ENCODE measurements at regions not wholly inside any gene's neighbourhood (a gene's known extent, or its start where the extent isn't known, plus 50 kb on each side); places are given as distances from the start of the nearest gene placed in this dataset.
"Not testable (repeated sequence)": the region's sequence is repeated elsewhere in the genome, so short reads cannot be mapped to it uniquely, and the experiment has no call there.

DNA sequence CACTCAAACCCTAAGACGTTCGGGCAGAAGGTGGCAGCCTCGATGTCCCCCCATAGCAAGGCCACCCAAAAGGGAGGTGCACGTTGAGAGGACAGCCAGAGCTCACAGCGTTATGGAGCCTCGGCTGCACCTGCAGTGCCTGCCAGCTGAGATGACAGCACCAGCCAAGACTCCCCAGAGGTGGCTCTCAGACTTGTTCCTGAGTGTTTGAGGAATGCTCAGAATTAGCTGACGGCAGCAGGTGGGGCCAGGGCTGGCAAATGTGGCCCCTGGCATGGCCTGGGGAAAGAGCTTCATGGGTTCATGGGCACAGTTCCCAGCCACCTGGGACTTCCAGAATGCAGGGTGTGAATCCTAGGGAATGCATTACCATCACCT is 177.8 kb downstream of the KLF13 start:
- H3K4me3 ChIP-seq (ENCODE audit: low read depth, low read length) = no peak overlapping the region
- peaks cover 6% of the 10 kb centered on the region; the same call in 1 of the 2 replicates for H3K4me1 ChIP-seq (ENCODE audit: control insufficient read depth, insufficient read depth, low read length)
- no peaks in the 10 kb centered on the region for H3K36me3 ChIP-seq (ENCODE audit: control insufficient read depth, insufficient read depth, low read length)
- H3K27ac ChIP-seq (ENCODE audit: low read depth, low read length) = no peak overlapping the region
- H3K9ac ChIP-seq (ENCODE audit: low read length) = no peak overlapping the region
- no peaks in the 10 kb centered on the region for H3K9me3 ChIP-seq (ENCODE audit: control insufficient read depth, insufficient read depth, low read depth, low read length)
- no peaks in the 10 kb centered on the region for H3K27me3 ChIP-seq (ENCODE audit: control insufficient read depth, insufficient read depth, low read length)

- not testable (repeated sequence) for H3K9ac ChIP-seq (ENCODE audit: low read length); H3K27me3 ChIP-seq (ENCODE audit: control insufficient read depth, insufficient read depth, low read length); H3K9me3 ChIP-seq (ENCODE audit: control insufficient read depth, insufficient read depth, low read depth, low read length); H3K36me3 ChIP-seq (ENCODE audit: control insufficient read depth, insufficient read depth, low read length); H3K4me1 ChIP-seq (ENCODE audit: control insufficient read depth, insufficient read depth, low read length); H3K4me3 ChIP-seq (ENCODE audit: low read depth, low read length); H3K27ac ChIP-seq (ENCODE audit: low read depth, low read length)
Observed at GRCh38 chr15:31507573-31507972, 180.9 kb downstream of the KLF13 start.

GRCh38 chr15:31508656-31509055 is 182.0 kb downstream of the KLF13 start:
- no peak overlapping the region for H3K9ac ChIP-seq (ENCODE audit: low read length)
- H3K27ac ChIP-seq (ENCODE audit: low read depth, low read length) = no peak overlapping the region
- H3K4me1 ChIP-seq (ENCODE audit: control insufficient read depth, insufficient read depth, low read length) = no peaks in the 10 kb centered on the region
- no peak overlapping the region for H3K4me3 ChIP-seq (ENCODE audit: low read depth, low read length)
- no peaks in the 10 kb centered on the region for H3K9me3 ChIP-seq (ENCODE audit: control insufficient read depth, insufficient read depth, low read depth, low read length)
- no peaks in the 10 kb centered on the region for H3K36me3 ChIP-seq (ENCODE audit: control insufficient read depth, insufficient read depth, low read length)
- no peaks in the 10 kb centered on the region for H3K27me3 ChIP-seq (ENCODE audit: control insufficient read depth, insufficient read depth, low read length)

- Histone ChIP-seq H3K36me3 (ENCODE audit: control insufficient read depth, insufficient read depth, low read length) (no peaks in the 10 kb centered on the region), H3K27ac (ENCODE audit: low read depth, low read length) (no peak overlapping the region), H3K4me1 (ENCODE audit: control insufficient read depth, insufficient read depth, low read length) (no peaks in the 10 kb centered on the region), H3K27me3 (ENCODE audit: control insufficient read depth, insufficient read depth, low read length) (no peaks in the 10 kb centered on the region; the same call in 1 of the 2 replicates), H3K9me3 (ENCODE audit: control insufficient read depth, insufficient read depth, low read depth, low read length) (no peaks in the 10 kb centered on the region), H3K9ac (ENCODE audit: low read length) (no peak overlapping the region), H3K4me3 (ENCODE audit: low read depth, low read length) (no peak overlapping the region)
Observed at GRCh38 chr15:31510057-31510456, 183.4 kb downstream of the KLF13 start.

DNA sequence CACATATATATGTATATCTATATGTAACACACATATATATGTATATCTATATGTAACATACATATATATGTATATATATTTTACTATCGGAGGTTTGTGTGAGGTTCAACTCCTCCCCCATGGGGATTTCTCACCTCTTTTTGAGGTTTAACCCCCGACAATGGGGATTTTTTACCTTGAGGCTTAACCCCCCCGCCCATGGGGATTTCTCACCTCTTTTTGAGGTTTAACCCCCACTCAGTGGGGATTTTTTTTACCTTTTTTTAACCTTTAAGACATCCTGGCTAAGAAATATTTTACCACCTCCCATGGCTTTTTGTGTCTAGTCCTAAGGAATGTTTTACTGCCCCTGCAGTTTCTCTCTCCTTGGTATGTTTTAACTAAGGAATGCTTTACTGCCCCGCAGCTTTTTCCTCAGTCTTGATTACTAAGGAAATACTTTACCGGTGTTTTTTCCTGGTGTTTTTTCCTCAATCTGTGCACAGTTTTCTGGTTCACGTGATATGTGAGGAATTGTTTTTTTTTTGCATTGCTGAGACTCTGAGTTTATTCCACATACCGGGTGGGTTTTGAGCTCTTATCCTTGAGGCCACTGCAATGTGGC is 185.2 kb downstream of the KLF13 start:
- no peaks in the 10 kb centered on the region; the same call in 1 of the 2 replicates for H3K27me3 ChIP-seq (ENCODE audit: control insufficient read depth, insufficient read depth, low read length)
- H3K9ac ChIP-seq (ENCODE audit: low read length) = no peak overlapping the region
- H3K27ac ChIP-seq (ENCODE audit: low read depth, low read length) = no peak overlapping the region
- no peak overlapping the region for H3K4me3 ChIP-seq (ENCODE audit: low read depth, low read length)
- no peaks in the 10 kb centered on the region for H3K4me1 ChIP-seq (ENCODE audit: control insufficient read depth, insufficient read depth, low read length)
- no peaks in the 10 kb centered on the region for H3K36me3 ChIP-seq (ENCODE audit: control insufficient read depth, insufficient read depth, low read length)
- H3K9me3 ChIP-seq (ENCODE audit: control insufficient read depth, insufficient read depth, low read depth, low read length) = no peaks in the 10 kb centered on the region

DNA sequence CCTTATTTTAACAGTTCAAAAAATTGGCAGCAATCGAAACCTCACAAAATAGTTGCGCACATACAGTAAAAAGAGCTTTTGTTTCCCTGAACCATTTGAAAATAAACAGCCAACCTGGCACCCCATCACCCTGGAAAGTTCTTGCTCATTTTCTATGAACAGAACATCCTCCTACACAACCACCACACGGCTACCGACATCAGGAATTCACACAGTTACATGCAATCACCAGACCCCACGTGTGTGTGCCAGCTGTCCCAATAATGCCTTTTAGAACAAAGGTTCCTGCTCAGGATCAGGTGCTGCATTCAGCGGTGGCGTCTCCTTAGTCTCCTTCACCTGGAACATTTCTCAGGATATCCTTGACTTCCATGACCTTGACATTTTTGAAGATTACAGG is 186.5 kb downstream of the KLF13 start:
- no peak overlapping the region for H3K4me3 ChIP-seq (ENCODE audit: low read depth, low read length)
- H3K4me1 ChIP-seq (ENCODE audit: control insufficient read depth, insufficient read depth, low read length) = no peaks in the 10 kb centered on the region
- H3K9ac ChIP-seq (ENCODE audit: low read length) = no peak overlapping the region
- H3K27ac ChIP-seq (ENCODE audit: low read depth, low read length) = no peak overlapping the region
- H3K27me3 ChIP-seq (ENCODE audit: control insufficient read depth, insufficient read depth, low read length) = no peaks in the 10 kb centered on the region; the same call in 1 of the 2 replicates
- no peaks in the 10 kb centered on the region for H3K36me3 ChIP-seq (ENCODE audit: control insufficient read depth, insufficient read depth, low read length)
- no peaks in the 10 kb centered on the region for H3K9me3 ChIP-seq (ENCODE audit: control insufficient read depth, insufficient read depth, low read depth, low read length)

- no peaks in the 10 kb centered on the region for H3K36me3 ChIP-seq (ENCODE audit: control insufficient read depth, insufficient read depth, low read length)
- no peaks in the 10 kb centered on the region for H3K9me3 ChIP-seq (ENCODE audit: control insufficient read depth, insufficient read depth, low read depth, low read length)
- H3K4me3 ChIP-seq (ENCODE audit: low read depth, low read length) = no peak overlapping the region
- no peaks in the 10 kb centered on the region; the same call in 1 of the 2 replicates for H3K27me3 ChIP-seq (ENCODE audit: control insufficient read depth, insufficient read depth, low read length)
- H3K9ac ChIP-seq (ENCODE audit: low read length) = no peak overlapping the region
- no peak overlapping the region for H3K27ac ChIP-seq (ENCODE audit: low read depth, low read length)
- no peaks in the 10 kb centered on the region for H3K4me1 ChIP-seq (ENCODE audit: control insufficient read depth, insufficient read depth, low read length)
Observed at GRCh38 chr15:31516440-31516839, 189.8 kb downstream of the KLF13 start.

DNA sequence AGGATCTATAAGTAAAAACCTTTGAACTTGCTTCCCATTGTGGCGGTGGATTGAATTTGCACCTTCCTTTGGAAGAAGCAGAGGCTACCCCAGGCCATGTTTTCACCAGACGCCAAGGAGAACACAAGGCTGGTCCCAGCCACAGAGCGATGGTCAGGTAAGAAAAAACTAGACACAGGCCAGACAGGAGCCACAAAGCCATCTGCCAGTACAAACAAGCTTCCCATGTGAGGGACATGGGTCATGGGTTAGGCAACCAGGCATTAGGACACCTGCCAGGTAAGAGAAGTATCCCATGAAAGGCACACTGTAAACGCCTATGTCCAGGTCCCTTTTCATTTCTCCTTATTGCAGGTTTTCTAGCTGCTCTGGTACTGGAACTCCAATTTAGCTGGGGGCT is 190.2 kb downstream of the KLF13 start:
- H3K9ac ChIP-seq (ENCODE audit: low read length) = no peak overlapping the region
- no peak overlapping the region for H3K4me3 ChIP-seq (ENCODE audit: low read depth, low read length)
- H3K9me3 ChIP-seq (ENCODE audit: control insufficient read depth, insufficient read depth, low read depth, low read length) = no peaks in the 10 kb centered on the region
- no peaks in the 10 kb centered on the region; the same call in 1 of the 2 replicates for H3K27me3 ChIP-seq (ENCODE audit: control insufficient read depth, insufficient read depth, low read length)
- H3K36me3 ChIP-seq (ENCODE audit: control insufficient read depth, insufficient read depth, low read length) = no peaks in the 10 kb centered on the region
- no peak overlapping the region for H3K27ac ChIP-seq (ENCODE audit: low read depth, low read length)
- H3K4me1 ChIP-seq (ENCODE audit: control insufficient read depth, insufficient read depth, low read length) = peaks cover 2% of the 10 kb centered on the region

DNA sequence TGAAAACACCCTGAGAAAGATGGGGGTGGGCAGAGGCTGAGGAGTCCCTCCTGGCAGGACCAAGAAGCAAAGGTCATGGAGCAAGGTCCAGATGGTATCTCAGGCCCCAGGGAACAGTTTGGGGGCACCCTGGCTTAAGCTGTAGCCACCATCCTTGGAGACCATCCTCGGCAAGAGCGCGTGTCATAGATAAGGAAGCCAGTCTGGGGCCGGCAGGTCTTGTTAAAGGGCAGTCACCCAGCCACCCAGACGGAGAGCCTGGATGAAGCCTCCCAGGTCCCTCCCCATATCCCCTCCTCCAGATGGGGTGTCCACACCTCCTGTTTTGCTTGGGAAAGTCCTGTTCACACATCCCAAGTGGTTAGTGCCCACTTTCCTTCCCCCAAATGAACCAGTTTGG is 191.1 kb downstream of the KLF13 start:
- Histone ChIP-seq H3K4me3 (ENCODE audit: low read depth, low read length) (no peak overlapping the region), H3K9ac (ENCODE audit: low read length) (no peak overlapping the region), H3K36me3 (ENCODE audit: control insufficient read depth, insufficient read depth, low read length) (no peaks in the 10 kb centered on the region), H3K27me3 (ENCODE audit: control insufficient read depth, insufficient read depth, low read length) (no peaks in the 10 kb centered on the region; the same call in 1 of the 2 replicates), H3K9me3 (ENCODE audit: control insufficient read depth, insufficient read depth, low read depth, low read length) (no peaks in the 10 kb centered on the region), H3K4me1 (ENCODE audit: control insufficient read depth, insufficient read depth, low read length) (peaks cover 9% of the 10 kb centered on the region), H3K27ac (ENCODE audit: low read depth, low read length) (no peak overlapping the region)

- no peaks in the 10 kb centered on the region for H3K27me3 ChIP-seq (ENCODE audit: control insufficient read depth, insufficient read depth, low read length)
- H3K4me3 ChIP-seq (ENCODE audit: low read depth, low read length) = no peak overlapping the region
- H3K9me3 ChIP-seq (ENCODE audit: control insufficient read depth, insufficient read depth, low read depth, low read length) = no peaks in the 10 kb centered on the region
- no peaks in the 10 kb centered on the region for H3K36me3 ChIP-seq (ENCODE audit: control insufficient read depth, insufficient read depth, low read length)
- no peak overlapping the region for H3K27ac ChIP-seq (ENCODE audit: low read depth, low read length)
- no peak overlapping the region for H3K9ac ChIP-seq (ENCODE audit: low read length)
- peaks cover 13% of the 10 kb centered on the region for H3K4me1 ChIP-seq (ENCODE audit: control insufficient read depth, insufficient read depth, low read length)
Observed at GRCh38 chr15:31522028-31522427, 195.4 kb downstream of the KLF13 start.

GRCh38 chr15:31523027-31523654 is 196.5 kb downstream of the KLF13 start:
- H3K27ac ChIP-seq (ENCODE audit: low read depth, low read length) = no peak overlapping the region
- H3K9ac ChIP-seq (ENCODE audit: low read length) = no peak overlapping the region
- H3K4me1 ChIP-seq (ENCODE audit: control insufficient read depth, insufficient read depth, low read length) = peaks cover 21% of the 10 kb centered on the region
- no peak overlapping the region for H3K4me3 ChIP-seq (ENCODE audit: low read depth, low read length)
- H3K9me3 ChIP-seq (ENCODE audit: control insufficient read depth, insufficient read depth, low read depth, low read length) = no peaks in the 10 kb centered on the region
- H3K27me3 ChIP-seq (ENCODE audit: control insufficient read depth, insufficient read depth, low read length) = no peaks in the 10 kb centered on the region
- no peaks in the 10 kb centered on the region for H3K36me3 ChIP-seq (ENCODE audit: control insufficient read depth, insufficient read depth, low read length)
